ENCODE measurements at regions not wholly inside any gene's neighbourhood (a gene's known extent, or its start where the extent isn't known, plus 50 kb on each side); places are given as distances from the start of the nearest gene placed in this dataset.
"Not testable (repeated sequence)": the region's sequence is repeated elsewhere in the genome, so short reads cannot be mapped to it uniquely, and the experiment has no call there.

DNA sequence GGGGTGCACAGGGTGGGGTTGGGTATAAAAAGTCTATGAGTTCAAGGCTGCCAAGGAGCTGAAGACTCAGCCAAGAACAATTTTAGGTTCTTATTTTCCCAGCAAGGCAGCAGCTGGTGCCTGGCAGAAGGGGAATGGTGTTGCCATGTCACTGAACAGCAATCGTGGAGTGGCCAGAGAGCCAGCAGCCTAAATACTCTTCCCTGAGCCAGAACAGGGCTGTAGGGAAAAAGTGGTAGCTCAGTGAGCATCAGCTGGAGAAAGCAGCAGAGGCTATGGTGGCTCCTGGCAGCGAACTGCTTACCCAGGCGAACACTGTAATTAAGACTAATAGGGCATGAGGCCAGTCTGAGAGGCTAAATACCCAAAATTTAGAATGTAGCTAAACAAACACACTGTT, 334.9 kb downstream of the RMST start:
- no peak for DNase-seq (ENCODE audit: low read depth in 2 of 2)

DNA sequence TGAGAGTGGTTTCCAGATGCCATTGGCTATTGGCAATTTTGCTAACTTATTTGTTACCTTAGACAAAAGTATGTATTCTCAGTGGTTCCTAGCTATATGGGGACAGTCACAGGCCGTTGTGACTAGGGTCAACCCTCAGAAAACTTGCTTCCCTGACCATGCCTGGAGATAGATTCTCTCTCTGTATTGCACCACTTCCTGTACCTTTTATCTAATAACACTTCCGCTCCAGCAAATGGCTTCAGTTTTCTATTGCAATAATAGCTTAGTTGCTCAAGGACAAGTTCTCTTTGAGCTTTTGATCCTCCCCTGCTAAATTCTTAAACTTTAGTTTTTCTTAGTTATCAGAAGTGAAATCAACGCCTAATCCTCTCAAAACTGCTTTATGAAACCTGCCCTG, 338.0 kb downstream of the RMST start:
- no peak for DNase-seq (ENCODE audit: low read depth in 2 of 2)

DNA sequence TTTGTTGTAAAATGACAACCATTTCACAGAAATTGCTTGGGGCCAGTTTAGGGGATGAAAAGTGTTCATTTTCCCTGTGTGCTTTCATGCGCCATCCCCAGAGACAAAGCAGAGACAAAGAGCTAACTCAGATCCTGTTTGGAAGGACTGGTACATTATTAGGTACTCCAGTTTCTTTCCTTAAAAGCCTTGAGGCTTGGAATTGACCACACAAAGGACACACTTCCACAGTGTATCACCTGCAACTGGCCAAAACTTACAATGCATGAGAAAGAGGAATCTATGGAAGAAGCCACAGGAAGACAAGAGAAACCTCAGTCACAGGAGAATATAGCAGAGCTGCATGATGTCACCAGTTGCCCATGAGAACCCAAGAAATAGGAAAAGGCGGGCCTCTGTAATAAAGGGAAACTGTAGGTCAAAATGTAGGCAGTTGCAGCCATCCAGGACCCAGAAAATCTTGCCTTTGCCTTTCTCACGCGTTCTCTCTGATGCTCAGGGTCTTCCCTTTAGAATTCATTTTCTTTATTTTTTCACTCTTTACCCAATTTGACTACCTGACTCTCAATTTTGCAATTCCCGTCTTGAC, 339.0 kb downstream of the RMST start:
- no peak for DNase-seq (ENCODE audit: low read depth in 2 of 2)

DNA sequence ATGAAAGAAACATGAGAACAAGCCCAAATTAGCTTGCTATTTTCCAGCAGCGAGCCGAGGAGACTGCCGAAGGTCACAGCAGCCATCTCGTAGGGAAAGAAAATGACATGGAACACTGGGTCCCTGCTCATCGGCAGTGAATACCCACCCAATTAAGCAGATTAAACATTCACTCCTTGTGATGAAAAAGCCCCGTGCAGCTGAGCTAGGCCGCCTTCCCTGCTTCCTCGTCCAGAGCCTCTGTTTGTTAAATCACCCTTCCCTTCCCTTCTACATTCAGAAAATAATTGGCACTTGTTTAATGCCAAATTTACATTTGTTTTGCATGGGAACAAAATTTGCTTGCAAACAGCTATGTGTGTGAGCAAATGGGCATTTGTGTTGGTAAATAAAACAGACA, 342.5 kb downstream of the RMST start:
- no peak for DNase-seq (ENCODE audit: low read depth in 2 of 2)

DNA sequence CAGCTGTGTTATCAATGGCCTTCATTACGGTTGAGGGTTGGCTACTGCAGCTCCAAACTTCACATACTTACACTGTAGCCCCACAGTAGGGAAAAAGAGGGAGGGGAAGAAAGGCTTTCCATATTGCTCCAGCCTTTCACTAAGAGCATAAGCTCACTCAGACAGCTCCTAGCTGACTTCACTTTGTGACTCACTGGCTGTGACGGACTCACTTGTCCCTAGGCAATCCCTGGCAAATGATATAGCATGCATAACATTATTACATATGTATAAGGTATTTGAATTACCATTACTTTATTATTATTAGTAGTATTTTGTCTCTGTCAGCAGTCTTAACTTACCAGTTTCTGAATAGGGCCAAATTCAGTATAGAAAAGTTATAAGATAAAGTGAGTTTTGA, 350.7 kb downstream of the RMST start:
- no peak for DNase-seq (ENCODE audit: low read depth in 2 of 2)

DNA sequence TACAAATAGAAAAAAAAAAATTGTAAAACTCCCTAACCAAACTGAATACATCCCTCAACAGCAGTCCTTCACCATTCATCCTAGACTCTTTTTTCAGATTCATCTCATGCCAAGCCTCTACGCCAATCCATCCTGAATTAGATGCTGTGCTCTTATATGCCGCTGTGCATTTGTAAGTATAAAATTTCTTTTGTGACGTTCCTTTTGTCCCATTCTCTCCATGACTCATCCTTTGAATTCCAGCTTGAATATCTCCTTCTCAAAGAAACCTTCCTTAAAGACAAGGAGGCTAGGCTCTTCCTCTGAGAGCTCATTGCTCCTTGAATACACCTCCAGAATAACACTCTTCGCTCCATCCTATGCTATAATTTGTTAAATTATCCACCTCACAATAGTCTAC, 359.2 kb downstream of the RMST start:
- no peak for DNase-seq (ENCODE audit: low read depth in 2 of 2)

DNA sequence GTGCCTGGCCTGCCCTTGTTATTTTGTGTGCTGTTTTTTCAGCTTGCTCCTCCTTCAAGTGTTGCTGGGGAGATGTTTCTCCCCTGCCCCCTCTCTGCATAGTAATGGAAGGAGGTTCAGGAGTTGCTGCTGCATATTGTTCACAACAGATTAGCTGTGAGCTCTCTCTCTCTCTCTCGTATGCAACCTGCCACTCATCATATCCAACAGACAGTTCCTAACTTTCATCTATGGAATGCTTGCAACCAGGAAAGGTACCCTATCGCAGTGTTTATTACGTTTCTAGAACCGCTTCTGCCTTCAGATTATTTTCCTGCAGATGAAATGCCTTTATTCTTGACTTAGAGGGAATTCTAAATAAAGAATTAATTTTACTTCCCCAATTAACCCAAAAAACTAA, 372.9 kb downstream of the RMST start:
- DNase-seq (ENCODE audit: low read depth in 2 of 2) = no peak

DNA sequence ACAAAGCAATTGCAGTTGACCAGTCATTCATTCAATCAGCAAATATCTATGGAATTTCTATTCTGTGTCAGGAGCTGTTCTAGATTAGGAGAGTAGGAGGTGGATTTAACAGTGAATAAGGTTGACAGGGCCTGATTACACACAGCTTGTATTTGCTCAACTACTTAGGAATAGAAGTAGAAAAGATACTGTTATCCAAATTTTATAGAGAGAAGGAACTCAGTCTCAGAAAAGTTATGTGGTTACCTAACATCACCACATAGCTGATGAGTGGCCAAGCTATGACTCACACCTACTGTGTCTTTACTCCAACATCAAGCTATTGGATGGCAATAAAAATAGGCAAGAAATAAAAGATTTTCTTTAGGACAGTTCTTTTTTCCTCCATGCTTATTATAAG, 374.8 kb downstream of the RMST start:
- DNase-seq (ENCODE audit: low read depth in 2 of 2) = no peak

DNA sequence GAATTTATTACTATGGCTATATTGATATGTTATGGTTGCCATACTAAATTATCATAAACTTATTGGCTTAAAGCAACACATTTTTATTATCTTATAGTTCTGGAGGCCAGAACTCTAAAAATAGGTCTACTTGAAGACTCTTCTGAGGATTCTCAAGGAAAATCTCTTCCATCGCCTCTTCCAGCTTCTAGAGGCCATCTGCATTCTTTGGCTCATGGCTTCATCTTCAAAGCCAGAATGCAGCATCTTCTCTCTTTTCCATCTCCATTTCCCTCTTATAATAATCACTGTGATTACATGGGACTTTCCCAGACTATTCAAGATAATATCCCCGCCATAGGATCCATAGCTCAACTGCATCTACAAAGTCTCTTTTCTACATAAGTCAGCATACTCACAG, 385.4 kb downstream of the RMST start:
- no peak for DNase-seq (ENCODE audit: low read depth in 2 of 2)

DNA sequence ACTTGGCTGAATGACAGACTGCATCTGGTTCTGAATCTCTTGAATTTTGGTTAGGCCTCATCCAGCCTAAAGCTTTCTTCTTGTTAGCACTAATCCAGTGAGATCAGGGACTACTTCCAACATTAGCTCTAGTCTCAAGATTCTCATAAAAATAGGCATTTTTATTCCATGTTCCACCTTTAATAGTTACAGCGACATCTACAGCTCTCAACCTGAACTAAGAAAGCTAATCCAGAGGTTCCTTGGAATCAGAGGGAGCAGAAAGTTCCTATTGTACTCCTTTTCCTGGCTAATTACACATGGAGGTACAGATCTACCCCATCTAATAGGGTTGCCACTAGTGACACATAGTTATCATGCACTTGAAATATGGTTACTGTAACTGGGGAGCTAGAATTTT, 391.9 kb downstream of the RMST start:
- DNase-seq (ENCODE audit: low read depth in 2 of 2) = no peak

DNA sequence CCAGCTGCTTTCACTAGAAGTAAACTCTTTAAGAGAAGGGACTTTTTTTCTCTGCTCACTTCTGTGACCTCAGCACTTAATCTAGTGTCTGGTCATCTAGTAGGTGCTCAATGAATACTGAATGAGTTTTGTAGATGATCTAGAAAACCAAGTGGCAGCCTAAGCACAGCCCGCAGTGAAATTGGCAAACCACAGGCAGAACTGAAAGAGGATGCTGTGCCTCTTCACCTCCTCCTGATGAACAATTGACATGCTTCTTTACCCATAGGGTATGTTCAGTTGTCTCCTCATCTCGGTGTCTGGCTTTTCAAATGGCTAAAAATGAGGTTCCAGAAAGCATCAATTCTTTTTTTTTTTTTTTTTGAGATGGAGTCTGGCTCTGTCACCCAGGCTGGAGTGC, 399.5 kb downstream of the RMST start:
- no peak for DNase-seq (ENCODE audit: low read depth in 2 of 2)

DNA sequence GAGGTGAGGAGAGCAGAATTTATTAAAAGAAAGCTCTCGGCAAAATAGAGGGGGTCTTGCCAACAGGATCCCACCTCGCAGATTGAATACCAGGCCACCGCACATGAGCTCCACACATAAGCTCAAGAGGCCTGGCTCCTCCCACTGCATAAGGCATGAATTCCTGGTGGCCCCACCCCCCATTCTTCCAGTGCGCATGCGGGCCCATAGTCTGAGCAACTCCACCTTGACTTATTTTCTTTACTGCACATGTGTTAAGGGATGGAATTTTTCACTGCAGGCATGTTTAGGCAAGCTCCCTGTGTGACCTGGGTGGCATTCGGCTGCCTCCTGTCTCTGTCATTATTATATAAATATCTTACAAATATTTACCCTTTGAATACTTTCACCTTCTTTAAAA, 412.5 kb downstream of the RMST start:
- DNase-seq (ENCODE audit: low read depth in 2 of 2) = no peak

DNA sequence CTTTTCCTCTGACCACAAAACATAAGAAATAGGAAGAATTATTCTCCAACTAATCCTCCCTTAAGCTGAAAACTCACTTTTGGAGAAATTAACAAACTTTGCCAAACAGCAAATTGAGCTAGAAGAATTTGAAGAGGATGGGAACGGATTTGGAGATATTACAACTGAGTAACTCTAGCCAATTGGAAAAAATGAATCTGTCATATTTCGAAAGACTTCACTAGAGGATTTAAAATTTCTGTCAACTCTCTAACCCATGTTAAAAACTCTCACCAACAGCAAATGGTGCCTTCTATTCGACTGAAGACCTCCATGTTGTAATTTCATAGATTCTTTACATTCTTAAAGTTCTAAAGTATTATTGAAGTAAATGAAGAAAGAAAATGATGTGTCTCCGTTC, 414.2 kb downstream of the RMST start:
- DNase-seq (ENCODE audit: low read depth in 2 of 2) = no peak

DNA sequence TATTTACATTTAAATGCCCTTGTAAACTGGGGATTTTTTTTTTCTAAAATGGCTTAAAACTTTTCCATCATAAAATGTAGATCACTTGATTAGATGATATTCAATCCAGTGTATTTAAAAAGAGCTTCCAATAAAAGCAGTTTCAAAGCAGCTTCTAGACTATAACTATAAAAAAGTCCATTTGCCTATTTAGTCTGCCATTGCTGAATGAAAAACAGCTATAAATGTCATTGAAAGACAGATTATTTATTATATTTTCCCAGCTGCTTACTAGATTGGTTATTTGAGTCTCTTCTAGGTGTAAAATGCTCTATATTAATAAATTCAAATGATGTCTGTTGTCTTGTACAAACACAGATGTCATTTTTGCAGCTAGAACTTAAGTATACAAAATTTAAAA, 414.8 kb downstream of the RMST start:
- DNase-seq (ENCODE audit: low read depth in 2 of 2) = no peak

DNA sequence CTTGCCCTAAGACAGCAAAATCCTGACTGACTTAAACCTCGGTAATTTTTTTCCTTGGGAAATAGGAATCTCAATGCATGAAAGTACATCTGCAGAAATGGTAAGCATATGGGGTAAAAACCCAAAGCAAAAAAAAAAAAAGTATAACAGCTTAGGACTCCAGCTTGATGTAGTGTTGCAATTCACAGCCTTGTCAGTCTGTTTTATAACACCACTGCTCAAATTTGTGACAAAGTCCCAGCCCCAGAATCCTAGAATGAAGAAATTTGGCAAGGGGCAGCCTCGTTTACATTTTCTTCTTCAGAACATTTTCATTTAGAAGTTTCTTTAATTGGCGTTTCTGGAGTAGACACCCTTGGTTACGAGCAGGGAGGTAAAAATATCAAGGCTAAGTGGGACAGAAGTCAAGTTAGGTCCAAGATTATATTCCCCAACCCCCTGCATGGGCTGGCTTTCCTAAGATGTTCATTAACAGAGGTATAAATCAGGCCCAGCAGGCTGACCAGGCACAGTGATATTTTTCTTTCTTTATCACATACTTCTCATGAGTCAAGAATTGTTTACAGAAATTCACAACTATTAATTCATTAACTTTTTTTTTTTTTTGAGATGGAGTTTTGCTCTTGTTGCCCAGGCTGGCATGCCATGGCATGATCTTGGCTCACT, 424.0 kb downstream of the RMST start:
- DNase-seq (ENCODE audit: low read depth in 2 of 2) = no peak

DNA sequence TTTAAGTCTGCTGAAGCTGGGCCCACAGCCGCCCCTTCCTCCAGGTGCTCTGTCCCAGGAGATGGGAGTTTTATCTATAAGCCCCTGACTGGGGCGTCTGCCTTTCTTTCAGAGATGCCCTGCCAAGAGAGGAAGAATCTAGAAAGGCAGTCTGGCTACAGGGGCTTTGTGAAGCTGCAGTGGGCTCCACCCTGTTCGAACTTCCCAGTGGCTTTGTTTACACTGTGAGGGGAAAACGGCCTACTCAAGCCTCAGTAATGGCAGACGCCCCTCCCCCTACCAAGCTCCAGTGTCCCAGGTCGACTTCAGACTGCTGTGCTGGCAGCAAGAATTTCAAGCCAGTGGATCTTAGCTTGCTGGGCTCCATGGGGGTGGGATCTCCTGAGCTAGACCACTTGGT, 435.3 kb downstream of the RMST start:
- DNase-seq (ENCODE audit: low read depth in 2 of 2) = not testable (repeated sequence)

DNA sequence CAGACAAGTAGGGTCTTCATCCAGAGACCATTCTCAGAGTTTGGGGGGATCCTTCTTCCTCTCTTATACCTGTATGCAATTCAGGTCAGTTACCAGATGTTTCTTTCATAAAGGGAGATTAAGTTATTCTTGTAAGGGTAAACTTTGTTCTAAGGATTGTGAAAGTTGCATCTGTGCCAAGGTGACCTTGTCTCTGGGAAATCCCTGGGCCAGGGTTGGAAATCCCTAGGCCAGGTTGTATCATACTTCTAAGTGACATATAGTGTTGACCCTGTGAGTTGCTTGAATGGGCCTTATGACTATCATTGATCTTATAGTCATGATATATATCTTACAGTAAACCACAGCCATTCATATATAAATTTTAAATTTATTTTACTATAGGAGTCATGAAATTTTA, 436.9 kb downstream of the RMST start:
- DNase-seq (ENCODE audit: low read depth in 2 of 2) = no peak

DNA sequence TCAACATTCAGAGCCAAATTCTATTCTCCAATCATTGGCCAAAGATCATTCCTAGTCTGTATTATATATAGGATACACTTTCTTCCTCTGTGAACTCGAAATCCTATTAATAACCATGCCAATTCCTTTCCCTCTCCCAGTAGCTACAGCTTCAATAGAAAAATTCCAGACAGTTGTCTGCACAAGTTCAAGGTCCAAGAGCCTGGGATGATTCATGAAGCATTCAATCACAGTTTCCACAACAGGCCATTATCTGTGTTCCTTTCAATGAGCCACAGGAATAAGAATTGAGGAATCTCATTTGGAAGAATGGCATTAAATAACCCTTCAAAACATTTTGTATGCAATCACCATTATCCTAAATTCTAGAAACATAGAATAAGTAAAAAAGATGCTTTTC, 437.4 kb downstream of the RMST start:
- DNase-seq (ENCODE audit: low read depth in 2 of 2) = no peak

DNA sequence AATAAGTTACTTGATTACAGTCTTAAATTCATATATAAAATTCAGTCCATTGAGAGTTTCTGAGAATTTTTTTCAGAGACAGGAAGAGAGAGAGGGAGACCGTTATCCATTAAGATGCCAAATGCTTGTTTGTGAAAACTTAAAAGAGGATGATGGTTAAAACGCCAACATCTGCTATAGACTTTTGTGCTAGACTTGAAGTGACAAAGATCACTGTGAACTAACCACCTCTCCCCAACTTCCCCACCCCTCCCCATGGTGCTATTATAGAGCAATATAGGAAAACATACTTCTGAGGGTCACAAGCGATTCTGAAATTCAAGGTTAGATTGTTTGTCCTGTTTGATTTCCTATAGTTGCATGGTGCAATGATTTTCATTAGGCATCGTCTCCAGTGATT, 440.8 kb downstream of the RMST start:
- no peak for DNase-seq (ENCODE audit: low read depth in 2 of 2)

DNA sequence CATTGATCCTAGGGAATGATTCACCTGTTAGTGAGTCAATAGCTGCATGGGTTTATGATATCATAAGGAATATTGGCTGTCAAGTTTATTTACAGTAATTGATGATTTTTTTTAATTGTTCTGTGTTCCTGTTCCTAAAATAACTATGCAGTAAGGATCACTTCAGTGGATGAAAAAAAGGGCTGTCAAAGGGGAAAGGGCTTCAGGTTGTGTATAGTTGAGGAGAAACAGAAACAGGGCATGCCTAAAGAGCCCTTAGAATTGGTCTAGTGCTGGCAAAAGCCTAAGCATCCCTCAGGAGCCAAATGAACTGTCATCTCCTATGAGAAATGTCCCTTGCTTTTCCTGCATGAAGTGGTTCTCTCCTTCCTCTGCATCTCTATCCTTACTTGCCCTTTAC, 444.9 kb downstream of the RMST start:
- DNase-seq (ENCODE audit: low read depth in 2 of 2) = no peak

DNA sequence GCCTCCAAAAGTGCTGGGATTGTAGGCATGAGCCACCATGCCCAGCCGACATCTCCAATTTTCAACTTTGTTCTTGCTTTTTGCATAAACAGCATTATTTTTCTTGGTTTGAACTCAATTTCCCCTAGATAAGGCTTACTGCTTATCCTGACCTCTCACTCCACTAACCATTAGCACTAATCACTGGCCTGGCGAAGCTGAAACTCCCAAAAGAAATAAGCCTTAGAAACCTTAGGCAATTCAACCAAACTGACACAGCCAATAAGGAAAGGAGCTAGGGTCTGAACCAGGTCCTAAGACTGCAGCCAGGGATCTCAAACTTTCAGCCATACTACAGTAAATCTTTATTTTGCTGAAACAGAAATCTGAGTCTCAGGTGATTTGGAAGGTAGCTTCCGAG, 448.0 kb downstream of the RMST start:
- DNase-seq (ENCODE audit: low read depth in 2 of 2) = no peak

DNA sequence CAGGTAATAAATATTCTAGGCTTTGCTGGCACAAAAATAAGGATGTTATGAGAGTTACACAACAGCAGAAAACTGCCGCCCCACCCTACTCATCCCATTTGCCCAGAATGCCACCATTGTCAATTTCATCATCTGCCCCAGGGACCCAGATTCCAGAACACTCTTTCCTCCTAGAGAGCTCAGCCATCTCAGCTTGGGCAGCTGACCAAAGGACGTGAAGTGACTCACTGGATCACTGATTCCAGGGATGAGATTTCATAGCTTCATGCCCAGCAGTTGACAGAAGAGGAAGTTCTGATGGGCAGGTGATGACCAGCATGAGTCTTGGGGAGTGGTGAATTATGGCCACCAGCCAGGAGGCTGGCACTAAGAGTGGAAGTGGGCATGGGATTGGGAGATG, 450.3 kb downstream of the RMST start:
- no peak for DNase-seq (ENCODE audit: low read depth in 2 of 2)

DNA sequence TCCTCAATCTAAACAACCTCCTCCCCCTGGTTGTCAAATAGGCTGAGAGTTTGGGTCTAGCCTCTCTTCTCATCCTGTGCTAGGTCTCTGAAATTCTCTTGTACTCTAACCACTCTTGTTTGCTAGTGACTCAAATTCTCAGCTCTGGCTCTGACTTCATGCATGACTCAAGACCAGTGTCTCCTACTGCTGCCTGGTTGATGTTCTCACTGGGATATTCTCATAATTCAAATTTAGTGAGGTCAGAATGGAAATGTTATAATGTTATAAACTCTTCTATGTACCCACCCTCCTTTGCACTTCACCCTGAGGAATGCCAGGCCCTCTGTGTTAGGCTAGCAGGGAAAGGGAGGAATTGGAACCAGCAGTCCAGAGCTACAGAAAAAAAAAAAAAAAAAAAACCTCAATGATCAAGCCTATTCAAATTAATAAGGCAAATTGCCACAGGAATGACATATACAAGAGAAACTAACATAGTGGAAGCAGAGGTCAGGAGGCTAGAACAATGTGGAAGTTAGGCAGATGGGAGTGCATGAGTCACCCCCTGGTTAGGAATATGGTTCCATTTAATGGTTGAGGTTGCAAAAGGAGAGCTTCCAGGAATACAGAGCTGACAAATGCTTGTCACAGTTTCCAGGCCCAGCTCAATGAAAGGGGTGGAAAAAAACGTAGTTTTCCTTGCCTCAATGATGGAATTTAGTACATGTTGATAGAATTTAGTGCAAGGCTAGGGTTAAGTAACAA, 459.5 kb downstream of the RMST start:
- no peak for DNase-seq (ENCODE audit: low read depth in 2 of 2)

DNA sequence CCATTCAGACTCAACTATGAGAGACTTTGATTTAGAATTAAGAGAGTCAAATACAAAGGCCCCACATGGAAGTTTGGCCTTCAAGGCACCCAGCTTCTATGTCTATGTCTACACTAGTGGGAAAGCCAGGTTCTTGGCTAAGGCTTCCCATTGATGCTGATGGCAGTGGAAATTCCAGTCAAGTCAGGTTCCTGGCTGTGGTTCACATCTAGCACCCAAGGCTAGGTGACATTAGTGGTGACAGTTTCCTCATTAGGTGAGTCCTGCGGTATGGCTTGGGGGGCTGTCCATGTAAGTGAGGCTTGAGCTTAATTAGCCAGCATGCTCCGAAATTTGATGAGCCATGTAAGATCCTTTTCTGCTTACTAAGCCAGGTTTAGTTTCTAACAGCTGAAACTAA, 460.9 kb downstream of the RMST start:
- DNase-seq (ENCODE audit: low read depth in 2 of 2) = no peak

All from stimulated activated CD4-positive, alpha-beta T cell treated with anti-CD3 and anti-CD28 coated beads, Interleukin-12 subunit alpha, Interleukin-12 subunit beta, amount 100 ng/mL, for 24 hours (primary cell).